RCC 7860 (cell line): ENCODE measurements at regions not wholly inside any gene's neighbourhood (a gene's known extent, or its start where the extent isn't known, plus 50 kb on each side); places are given as distances from the start of the nearest gene placed in this dataset.

Experiments used
- DNase-seq: peaks from one replicate; pipeline ENCODE4 v3.0.0-alpha.2; 2015; ENCODE audit warnings: low spot score
- FAIRE-seq: peaks from 2 replicates; lab custom pipeline; 2012; peaks lifted over from hg19 to GRCh38; lab: Jason Lieb, UNC

DNA sequence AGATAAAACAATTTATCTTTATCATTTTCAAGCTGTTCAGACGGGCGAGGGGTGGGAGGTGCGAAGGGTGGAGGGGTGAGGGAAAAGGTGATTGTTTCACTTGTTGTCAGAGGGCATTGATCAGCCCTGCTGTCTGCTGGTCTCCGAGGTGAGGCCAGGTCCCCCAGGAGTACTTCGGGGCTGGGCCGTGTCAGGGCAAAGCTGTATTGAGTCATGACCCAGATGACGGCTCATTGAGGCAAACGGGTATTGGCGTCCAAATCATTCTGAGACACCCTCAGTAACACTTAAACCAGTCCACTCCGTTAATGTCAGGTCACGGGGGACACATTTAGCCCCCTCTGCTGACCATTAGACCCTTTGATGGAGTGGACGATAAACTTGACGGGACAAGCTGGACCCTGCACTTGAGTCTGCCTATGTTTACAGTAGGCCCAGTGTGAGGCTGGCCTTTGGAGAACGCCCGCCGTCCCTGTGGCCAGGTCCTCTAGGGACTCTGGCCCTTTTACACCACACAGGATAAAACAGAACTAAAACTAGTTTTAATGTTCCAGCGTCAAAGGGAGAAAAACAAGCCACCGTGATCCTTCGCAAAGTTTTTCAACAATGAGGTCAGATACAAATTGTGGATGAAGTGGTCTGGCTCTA, 502.2 kb upstream of the ZFHX3 start:
- FAIRE-seq: no peak
- no peak for DNase-seq

DNA sequence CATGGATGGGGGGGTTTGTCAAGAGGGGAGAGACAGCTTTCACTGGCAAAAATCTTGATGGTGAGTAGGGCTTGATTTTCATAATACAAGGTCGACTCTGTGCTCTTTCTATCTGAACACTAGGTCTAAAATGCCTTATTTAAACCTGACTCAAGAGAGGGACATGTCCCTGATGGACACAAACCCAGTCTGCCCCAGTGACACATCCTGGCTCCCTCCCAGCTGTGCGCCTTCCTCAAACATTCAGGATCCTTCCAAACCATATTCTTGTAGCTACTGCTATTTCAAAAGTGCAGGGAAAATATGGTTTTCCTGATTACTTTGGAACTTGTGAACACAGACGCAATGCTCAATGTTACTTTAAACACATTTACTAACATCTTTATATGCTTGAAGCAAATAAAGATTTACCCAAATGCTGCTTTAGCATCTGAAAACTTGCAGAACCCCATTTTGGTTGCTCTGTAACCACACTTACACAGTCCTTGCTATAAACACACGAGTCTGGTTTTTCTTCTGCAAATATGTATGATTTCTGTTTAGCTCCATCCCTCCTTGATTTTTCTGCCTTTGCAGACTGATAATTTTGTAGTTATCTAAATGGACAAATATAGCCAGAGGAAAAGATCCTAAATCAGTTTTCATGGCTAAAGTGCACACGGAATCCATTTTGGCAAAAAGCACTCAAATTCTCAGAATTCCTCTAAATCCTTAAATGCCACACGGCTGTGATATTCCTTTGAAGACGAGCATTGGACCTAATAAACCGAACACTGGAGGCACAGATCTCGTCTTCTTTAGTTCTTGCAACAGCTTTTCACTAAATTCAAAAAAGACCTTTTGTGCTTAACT, 499.9 kb upstream of the ZFHX3 start:
- no peak for FAIRE-seq
- no peak for DNase-seq

DNA sequence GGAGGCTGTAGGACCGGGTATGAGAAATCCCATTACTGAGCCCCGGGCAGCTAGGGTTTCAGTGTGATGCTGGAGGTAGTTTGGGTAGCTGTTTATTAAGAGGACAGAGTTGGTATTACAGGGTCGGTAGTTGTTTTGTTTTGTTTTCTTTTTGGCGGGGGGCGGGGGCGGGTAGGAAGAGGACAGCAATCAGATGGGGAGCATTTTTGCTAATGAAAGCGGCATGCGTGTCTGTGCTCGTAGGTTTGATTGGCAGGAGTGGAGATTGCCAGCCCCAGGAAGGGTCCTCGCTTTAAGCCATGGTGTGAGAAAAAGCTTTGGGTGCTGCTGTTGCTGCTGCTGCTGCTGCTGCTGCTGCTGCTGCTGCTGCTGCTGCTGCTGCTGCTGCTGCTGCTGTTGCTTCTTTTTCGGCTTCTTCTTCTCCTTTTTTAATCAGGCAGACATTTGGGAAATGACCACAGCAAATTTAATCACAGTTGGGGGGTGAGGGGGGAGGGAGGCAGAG, 498.5 kb upstream of the ZFHX3 start:
- DNase-seq (no peak), FAIRE-seq (no peak)

DNA sequence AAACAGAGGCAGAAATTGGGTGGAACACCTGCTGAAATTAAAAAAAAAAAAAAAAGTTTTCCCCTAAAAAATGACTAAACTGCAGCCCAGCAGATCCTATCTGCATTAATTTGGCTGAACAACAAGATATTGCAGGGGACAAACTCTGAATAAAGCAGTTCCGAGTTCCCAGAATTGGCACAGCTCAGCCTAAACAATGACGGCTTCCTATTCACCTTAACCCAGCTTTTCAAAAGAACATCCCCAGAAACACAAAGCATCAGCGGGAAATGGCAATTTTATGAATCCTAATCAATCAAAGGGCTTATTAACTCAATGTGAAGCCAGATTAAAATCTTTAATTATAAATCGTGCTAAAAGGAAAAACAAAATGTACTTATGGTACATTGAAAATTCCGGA, 497.8 kb upstream of the ZFHX3 start:
- no peak for DNase-seq
- no peak for FAIRE-seq

DNA sequence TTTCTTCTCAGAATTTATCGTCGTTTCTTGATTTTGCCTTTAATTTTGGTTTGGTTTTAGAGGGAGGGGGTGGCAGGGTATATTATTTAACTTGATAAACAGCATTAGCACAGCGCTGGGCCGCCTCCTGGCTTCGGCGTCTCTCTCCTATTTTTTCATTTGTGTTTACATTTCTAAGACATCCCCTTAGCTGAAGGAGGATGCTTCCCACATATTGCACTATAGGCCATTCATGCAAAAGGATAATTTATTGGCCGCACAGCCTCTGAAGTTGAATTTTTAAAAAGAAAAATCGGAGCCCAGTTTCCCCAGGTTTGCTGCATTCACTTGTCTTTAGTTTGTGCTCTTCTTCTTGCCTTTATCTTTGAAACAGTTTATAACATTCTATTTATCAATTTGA, 497.4 kb upstream of the ZFHX3 start:
- DNase-seq: no peak

DNA sequence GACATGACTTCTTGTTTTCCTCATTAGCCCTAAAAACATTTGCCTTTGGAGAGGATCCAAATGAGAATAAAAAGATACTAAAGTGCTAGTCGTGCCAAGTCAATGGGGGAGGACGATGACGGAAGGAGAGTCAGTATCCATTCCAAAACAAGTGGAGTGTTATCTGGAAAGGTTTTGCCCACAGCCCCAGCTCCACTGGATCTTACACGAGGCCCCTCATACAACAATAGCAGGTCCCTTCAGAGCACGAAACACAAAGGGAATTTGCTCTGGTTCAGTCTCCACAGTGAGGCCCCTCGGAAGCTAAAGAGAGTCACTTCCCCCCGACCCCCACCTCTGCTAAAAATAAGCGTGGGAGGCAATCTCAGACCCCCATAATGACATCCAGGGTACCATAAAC, 496.9 kb upstream of the ZFHX3 start:
- DNase-seq (no peak), FAIRE-seq (no peak)

More for the DNA sequence above, 497.4 kb upstream of the ZFHX3 start:
- no peak for FAIRE-seq

DNA sequence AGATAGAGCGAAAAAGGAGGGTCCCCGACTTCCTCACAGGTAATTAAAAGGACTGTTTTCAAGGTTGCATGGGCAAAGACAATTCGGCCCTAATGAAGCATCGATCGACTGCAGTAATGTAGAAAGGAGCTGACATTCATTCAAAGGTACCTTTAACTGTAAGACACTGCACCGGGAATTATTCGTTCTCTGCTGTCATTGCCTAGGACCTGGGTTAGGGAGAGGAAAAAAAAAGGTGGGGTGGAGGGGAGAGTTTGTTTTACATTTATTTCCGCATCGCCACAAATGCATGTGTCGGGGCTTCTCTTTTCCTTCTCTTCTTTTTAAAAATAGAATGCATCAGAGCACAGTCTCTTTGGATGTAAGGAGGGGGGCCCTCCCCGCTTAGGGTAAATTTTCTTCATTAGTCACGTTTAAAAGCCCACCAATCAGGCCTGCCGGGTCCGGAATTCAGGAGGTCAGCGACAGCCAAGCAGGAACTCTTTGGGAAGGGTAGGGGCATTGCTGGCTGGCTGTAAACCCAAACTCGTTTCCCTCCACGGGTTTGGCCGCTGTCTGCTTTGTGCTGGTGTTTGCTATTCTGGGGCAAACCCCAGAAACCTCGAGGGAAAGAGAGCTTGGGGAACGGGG, 496.2 kb upstream of the ZFHX3 start:
- DNase-seq: no peak
- no peak for FAIRE-seq

DNA sequence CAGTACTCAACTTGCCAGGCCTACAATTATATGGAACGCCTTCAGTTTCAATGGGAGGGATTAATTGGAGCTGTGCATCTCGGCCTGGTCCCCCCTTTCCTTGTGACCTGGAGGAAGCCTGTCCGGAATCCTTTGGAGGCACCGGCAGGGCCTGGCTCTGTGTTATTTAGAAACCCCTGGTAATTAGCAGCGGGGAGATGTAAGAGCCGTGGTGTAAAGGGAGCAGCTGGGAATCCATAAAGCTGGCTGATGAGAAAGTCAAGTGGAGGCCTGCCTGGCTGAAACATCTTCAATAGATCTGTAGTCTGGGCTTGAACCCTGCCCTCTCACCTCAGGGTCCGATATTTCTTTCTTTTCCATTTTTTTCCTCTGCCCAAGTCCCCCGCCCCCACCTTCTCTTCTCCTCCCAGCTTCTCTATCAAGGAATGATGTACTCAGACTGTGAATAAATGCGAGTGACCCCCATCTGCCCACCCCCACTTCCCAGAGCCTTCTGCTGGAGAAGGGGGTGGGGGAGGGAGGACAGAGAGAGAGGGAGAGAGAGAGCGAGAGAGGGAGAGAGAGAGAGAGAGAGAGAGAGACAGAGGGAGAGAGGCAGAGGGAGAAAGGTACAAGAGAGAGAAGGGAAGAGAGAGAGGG, 495.5 kb upstream of the ZFHX3 start:
- no peak for FAIRE-seq
- no peak for DNase-seq

DNA sequence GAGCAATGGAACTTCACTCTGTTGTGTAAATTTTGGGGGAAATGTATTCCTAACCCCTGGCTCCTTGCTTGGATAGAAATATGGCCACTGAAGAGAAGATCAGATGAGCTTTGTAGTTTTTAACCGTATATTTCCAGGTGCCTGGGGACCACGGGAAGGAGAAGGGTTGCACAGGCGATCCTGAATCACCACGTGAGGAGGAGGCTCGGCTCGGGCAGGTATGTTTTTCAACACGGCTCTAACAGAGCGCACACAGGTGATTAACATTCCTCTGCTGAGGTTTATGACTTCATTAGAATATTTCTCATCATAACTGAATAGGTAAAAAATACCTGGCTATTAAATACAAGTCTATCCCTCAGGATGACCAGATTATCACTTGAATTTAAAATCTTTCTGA, 495.0 kb upstream of the ZFHX3 start:
- no peak for DNase-seq
- no peak for FAIRE-seq

DNA sequence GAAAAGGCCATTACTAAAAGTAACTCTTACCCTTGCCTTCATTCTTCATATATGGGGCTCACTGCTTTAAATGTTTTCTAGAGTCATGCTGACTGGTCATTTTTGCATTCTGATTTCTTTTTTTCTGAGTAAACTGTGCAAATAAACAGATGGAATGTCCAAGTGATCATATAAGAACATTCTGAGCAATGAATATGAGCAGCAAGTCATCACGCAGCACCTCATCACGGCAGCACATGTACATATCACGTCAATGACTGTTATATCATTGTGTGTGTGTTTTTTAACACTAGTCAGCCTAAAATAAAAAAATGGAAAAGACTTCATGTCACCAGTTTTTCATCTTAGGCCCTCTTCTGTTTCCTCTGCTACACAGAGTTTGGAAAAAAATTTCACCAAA, 490.0 kb upstream of the ZFHX3 start:
- DNase-seq: no peak
- FAIRE-seq: no peak

DNA sequence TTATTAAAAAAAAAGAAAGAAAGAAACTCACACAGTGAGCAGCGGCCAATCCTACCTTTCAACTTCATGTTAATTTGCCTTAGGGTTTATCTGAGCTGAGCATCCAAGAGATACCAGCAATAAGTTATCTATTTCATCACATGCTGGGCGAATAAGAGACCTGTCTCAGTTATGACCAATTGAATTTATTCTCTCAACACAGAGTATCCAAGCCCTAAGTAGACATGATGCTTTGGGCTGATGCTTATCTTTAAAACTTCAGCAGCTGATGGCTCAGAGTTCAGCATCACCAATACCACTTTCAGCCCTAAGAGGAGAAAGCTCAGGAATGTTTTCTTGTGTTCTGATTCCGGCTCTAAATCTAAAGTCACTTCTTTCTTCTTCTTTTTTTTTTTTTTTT, 489.0 kb upstream of the ZFHX3 start:
- DNase-seq (no peak), FAIRE-seq (no peak)

DNA sequence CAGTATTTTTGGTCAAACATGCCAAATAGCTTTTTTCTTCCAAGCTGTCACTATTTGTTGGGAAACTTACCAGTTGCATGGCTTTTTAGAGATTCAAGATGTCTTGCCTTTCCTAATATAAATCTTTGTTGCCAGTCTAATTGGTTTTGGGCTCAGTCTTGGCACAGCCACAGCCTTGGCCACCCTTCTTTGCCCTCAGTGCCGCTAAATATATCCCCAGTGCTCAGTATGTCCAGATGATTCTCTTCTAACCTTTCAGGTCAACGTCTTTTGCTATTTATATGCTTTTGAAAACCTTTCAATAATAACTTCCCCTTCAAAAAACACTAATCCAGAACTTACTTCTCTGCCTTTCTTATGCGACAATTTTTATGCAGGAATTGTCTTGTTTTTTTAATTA, 483.1 kb upstream of the ZFHX3 start:
- FAIRE-seq: no peak

DNA sequence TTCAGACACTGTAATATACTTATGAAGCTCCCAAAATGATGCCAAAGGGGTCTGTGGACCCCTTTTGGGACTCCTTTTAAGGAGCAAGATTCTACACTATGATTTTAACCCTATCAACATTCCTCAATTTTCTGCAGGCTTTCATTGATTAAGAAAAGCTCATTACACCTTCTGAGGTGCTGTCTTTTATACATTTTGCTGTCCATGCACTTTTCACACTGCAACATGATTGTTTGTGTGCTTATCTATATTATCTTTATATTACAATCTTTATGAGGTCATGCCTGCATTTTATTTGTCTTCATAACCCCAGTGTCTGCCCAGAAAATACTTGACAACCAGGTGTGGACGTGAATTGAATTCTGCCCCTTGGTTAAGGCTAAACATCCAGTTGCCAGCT, 482.6 kb upstream of the ZFHX3 start:
- FAIRE-seq (no peak), DNase-seq (no peak)

More for the DNA sequence above, 483.1 kb upstream of the ZFHX3 start:
- DNase-seq: no peak

DNA sequence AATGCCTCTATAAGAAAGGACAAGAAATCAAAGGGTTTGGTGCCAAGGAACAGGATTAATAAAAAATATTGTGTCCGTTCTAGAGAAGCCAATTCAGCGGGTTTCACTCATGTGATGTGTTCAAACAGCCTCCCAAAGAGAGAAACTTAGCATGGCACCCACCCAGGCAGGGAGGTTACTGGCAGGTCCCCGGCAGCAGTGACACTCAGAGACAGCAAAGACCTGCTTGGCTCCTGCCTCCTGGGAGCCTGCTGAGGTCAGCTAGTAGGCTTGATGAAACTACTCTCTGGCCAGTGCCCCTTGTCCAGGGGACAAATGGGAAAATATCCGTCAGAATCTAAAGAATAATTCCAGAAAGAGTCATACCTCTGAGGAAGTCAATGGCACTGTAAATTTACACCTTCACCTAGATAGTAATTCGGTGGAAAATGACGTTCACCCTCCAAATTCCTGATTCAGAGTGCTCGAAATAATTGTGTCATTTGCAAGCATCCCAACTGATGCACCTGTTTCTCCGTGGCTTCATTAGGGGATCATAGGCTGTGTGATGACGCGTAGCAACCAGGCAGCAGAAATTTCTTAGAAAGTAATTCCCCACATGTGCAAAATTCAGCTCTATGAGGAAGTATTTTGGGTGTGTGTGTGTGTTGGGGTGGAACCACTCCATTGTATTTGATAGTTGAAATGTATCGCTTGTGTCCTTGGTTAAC, 481.5 kb upstream of the ZFHX3 start:
- DNase-seq (no peak), FAIRE-seq (no peak)

DNA sequence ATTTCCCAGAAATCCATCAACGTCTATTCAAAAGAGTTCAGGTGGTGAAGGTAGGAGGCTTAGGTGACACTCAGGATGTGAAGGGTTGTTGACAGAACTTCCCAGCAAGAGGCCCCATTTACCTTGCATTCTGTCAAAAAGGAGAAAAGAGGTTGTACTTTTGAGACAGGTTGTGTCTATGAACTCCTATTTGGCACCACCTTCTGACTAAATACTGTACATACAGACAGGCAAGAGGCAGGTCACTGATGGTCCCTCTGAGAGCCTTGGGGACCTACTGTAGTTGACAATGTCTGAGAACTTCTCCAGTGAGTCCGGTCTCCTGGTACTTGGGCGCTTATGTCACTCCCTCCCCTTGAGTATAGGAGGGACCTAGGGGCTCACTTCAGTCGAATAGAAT, 479.3 kb upstream of the ZFHX3 start:
- DNase-seq: no peak
- no peak for FAIRE-seq

DNA sequence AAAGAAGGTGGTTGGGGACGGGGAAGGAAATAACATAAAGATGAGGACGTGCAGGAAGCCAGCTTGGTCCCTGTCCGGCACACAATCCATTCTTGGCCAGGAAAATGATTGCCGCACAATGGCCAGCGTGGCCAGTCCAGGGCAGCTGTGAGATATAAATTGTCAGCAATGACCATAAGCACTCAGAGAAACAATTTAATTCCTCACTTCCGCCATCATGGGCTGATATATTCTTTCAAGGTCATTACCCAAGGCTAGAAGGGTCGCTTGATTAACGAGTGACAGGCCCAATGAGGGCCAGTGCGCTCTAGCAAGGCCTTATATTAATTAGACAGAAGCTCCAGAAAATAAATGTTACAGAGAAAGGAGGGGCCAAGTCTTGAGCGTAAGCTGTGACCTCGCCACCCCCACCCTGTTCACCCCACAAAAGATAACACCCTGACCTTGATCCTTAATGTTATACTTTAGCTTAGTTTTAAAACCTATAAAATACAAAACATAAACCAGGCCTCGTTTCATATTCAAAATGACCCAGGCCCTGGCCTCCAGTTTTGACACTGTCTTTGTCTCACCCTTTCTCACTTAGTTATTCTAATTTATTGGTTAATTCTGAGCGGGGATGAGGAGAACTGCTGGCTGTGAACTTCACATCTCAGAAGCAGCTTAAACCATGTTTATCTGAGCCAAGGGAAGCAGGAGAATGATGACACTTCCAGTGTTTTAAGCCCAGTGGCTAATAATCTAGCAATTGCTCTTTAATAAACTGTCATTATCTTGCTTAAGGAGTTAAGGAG, 478.3 kb upstream of the ZFHX3 start:
- FAIRE-seq: no peak
- no peak for DNase-seq

DNA sequence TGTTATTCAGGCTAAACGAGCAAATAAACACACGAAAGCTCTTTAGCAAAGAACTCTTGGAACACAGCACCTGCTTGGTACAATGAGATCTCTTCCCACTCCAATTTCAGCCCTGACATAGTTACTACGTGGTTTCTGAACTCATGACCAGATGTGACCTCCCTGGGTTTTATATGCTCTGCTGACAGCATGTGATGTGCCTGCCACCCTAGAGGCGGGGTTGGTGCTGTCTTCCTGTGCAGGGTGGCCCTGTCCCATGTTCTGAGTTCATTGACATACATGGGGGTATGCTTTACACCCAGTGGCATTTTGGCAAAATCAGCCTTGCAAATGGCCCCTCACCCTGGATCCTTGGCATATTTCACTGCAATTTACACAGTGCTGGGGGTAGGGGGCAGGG, 475.3 kb upstream of the ZFHX3 start:
- FAIRE-seq: no peak
- DNase-seq: no peak

DNA sequence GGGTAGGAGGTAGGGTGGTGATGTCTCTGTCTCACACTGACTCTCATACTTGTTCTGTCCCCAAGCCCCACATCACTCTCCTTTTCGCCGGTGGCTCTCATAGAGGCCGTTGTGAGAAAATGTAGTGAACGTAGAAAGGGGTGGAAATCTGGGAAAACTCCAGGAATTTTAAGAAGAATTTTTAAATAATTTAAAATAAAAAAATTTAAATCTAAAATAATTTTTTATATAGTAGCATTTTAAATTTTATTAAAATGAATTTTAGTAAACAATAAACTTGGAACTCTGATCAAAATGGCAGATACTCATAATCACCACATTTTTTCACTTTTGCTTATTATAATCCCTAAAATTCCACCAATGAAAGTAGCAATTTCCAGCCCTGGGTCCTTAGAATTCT, 473.6 kb upstream of the ZFHX3 start:
- FAIRE-seq (no peak), DNase-seq (no peak)

DNA sequence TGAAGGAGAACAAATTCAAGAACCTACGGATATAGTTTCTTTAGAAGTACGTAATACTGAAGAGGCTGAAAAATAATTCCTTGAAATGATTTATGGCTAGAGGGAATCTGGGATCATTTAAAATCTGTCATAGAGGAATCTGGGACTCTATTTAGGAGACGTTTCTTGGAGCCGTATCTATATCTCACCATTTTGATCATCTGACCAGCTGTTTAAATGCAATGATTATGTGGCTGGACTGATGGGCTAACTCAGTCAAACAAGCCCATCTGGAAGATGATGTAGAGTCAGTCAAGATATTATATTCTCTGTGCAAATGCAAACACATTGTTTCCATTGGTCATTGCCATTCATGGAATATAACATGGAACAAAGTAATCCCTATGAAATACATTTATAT, 467.7 kb upstream of the ZFHX3 start:
- FAIRE-seq: no peak

DNA sequence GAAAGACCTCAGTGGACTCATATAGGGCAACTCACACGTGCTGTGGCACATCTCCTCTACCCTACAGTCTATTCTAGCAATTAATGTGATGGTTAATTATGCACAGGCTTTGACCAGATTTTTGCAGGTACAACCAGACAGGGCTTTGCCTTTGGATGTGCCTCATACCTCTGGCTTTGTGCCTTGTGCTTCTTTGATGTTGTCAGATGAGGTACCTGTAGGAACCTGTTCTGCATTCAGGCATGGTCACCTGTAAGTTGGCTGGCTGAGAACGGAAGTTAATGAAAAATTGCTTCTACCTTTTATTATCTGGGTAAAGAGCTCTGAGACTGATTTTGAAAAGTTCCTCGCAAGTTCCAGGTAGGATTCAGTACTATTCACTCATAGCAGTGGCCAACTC, 462.9 kb upstream of the ZFHX3 start:
- no peak for DNase-seq
- no peak for FAIRE-seq

More for the DNA sequence above, 467.7 kb upstream of the ZFHX3 start:
- DNase-seq: no peak
